NCI-H2081 treated with DMSO at 0.1 percent for 48 hours (cell line): ENCODE measurements at regions not wholly inside any gene's neighbourhood (a gene's known extent, or its start where the extent isn't known, plus 50 kb on each side); places are given as distances from the start of the nearest gene placed in this dataset.

ENCODE experiments used
- DNase-seq: peaks from one replicate; lab custom pipeline; 2025; lab: John Stamatoyannopoulos, UW

- DNase-seq, result no peak
Observed at GRCh38 chr6:100267721-100268123, 197.0 kb downstream of the SIM1 start.

DNA sequence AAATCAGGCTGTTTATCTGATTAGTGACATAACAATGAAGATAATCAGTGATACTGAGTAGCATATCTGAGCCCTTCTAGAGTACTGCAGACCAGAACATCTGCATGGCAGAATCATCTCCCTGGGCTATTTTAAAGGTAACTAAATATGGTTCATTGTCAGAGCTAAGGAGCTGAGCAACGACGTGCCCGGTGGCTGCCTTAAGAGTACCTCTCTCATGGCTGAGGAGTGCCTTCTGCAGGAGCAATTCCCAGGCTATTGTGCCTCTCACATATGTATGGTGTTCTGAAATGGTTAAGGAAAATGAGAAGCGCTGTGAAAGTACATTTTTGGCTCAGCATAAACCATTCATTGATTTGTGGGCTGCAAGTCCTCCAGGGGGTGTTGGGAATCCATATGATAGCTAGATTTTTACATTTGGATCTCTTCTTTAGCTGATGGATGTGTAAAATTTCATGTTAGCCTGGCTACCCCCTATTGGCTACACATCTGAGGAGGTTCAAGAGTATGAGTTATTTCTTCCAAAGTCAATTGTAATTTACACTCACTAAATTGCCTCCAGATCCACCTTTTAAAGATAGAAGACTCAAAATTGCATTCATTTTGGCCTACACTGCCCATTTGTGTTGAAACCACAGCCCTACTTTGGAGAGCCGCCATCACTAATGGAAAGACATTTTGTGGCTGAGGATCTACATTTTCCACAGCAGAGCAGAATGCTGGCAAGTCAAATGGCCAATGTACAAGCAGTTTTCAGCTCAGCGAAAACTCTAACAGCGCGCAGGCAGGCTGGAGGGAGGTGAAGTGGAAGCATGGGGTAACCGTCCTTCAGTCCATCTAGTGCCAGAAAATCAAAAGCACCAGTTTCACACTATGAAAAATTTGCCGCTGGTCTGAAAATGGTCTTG, 198.0 kb downstream of the SIM1 start:
- no peak for DNase-seq

DNA sequence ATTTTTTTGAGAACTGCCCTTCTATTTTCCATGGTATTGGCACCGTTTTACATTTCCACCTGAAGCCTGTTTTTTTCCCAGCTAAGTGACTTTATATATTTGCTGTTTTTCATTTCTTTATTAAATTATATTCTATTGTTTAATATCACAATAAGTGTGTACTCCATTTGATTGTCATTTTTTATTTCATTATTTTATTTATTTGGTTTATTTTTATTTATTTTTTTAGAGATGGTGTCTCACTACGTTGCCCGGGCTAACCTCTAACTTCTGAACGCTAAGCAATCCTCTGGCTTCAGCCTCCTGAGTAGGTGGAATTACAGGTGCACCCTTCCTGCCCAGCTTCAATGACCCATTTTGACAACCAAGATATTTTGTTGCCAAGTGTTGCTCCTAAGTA, 202.6 kb downstream of the SIM1 start:
- DNase-seq, result no peak

DNA sequence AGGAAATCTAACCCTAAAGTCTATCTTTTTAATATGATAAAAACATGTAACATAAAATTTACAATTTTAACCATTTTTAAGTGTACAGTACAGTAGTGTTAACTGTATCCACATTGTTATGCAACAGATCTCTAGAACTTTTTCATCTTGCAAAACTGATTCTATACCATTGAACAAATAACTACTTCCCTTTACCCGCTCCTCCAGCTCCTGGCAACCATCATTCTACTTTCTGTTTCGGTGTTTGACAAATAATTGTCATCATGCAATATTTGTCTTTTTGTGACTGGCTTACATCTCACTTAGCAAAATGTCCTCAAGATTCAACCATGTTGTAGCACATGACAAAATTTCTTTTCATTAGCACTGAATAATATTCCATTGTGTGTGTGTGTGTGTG, 203.2 kb downstream of the SIM1 start:
- no peak for DNase-seq

DNA sequence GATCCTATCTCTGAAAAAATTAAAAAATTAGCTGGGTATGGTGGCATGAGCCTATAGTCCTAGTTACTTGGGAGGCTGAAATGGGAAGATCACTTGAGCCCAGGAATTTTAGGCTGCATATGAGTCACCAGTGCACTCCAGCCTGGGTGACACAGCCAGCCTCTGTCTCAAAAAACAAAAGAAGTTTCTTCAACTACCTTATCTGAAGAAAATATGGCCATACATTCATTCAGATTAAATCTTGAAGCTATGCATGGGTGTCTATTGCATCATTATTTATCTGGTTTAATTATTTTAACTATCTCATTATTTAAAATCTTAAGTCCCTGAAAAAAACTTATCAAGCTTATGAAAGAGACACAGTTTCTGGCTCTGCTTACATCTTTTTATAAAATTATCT, 204.1 kb downstream of the SIM1 start:
- no peak for DNase-seq

- DNase-seq, result no peak
Observed at GRCh38 chr6:100259865-100260264, 204.9 kb downstream of the SIM1 start.

- DNase-seq, result no peak
Observed at GRCh38 chr6:100258752-100259151, 206.0 kb downstream of the SIM1 start.

DNA sequence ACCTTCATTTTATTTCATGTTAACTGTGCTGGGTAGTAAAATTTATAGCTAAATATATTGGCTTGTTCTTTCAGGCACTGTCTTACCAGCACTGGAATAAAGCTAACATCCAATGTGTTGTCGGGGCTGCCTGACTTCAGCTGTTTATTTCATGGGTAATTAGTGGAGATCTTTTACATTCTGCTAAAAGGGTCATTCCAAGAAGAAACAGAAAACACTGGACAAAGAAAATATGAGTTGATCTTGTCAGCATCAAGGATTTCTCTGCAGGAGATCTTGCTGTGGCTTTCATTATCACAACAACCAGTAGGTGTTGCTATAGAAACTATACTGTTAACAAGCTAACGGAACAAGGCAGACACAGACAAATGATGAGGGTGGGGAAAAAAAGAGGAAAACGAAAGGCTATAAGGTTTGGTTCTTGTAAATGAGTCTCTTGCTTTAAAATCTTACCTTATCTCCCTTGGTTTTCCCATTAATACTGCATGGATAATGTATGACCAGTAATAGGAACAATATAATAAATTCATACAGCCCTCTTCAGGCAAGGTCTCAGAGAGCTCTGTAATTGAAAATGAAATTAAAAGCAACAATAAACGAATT, 206.8 kb downstream of the SIM1 start:
- DNase-seq, result no peak

DNA sequence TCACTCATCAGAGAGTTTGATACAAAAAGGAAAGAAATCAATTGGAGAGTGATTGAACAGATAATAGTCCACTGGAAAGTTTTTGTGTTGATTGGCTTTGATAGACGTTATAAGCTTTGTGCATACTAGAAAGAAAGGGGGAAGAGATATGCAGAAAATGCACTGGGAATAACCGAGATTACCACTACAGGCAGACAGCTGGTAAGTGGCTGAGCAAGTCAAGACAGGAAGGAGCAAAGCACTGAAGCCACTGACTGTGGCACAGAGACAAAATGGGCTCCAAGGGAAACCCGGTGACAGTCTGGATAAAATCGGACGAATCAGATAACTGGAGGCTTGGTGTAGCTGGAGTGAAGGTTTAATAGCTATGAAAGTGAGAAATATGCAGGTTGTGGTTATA, 209.0 kb downstream of the SIM1 start:
- DNase-seq, result no peak

- no peak for DNase-seq
Observed at GRCh38 chr6:100247123-100247522, 217.6 kb downstream of the SIM1 start.

DNA sequence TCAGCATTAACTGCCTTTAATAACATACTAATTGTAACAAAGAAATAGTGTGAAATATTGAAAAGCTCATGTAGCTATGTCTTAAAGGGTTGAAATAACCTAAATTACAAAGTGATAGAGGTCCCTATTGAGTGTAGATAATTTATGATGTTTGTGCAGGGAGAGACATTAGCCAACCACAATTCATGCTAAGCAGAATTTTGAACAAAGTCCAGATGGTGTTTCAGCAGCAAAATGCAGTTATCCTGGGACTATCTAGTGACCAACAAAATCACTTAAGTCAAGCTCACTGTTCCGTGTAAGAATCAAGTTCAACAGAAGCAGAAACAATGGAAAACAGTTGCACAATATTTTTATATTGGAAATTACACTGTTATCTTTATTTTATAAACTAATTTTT, 218.5 kb downstream of the SIM1 start:
- DNase-seq, result no peak

GRCh38 chr6:100240798-100241197, 223.9 kb downstream of the SIM1 start:
- DNase-seq, result no peak

DNA sequence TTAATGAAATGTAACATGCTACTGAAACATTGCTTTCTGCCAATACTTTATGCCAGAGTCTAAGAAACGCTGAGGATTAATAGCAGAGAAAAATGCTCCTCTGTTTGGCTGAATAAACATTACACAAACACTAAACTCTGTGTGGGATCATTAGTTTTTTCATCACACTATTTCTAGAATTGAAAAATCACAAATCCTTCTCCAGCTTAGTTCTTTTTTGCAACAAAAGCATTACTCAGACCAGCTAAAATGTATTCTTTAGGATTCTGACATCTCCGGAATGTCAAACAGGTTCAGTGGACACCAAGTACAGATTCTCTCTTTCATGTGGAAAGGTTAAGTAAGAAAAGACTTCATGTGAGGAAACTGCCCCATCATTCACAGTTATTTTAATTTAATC, 226.9 kb downstream of the SIM1 start:
- DNase-seq, result no peak

DNA sequence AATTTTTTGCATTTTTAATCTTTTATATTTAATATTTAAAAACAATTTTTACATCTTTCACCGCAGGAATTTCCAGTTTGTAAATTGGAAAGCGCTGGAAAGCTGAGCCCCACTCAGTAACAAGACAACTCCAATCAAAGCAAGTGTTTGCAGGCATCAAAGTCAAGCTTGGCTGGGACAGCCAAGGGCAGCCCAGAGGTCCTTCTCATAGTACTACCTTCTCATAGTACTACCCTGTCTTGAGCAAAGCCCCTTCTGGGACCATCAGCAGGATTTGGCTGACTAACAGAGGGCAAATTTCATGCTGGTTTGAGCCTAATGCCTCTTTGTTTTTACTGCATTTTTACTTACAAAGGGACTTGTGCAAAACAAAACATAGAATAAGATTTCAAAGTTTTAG, 228.3 kb downstream of the SIM1 start:
- no peak for DNase-seq

DNA sequence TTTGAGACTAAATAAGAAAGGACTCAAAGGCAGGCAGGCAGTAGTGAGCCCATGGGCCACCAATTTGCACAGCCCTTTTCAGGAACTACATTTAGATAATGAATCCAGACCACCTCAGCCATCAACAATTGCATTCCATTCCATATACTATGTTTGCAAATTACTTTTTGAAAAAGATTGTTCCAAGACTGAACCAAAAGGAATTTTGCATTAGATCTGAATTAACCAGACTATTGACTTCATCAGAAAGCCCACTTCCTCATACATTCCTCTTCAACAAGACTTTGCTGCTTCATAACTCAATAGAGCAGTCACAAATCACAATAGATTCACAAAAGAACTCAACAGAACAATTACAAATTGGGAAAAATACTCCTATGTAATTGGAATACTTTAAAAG, 229.1 kb downstream of the SIM1 start:
- DNase-seq, result no peak

DNA sequence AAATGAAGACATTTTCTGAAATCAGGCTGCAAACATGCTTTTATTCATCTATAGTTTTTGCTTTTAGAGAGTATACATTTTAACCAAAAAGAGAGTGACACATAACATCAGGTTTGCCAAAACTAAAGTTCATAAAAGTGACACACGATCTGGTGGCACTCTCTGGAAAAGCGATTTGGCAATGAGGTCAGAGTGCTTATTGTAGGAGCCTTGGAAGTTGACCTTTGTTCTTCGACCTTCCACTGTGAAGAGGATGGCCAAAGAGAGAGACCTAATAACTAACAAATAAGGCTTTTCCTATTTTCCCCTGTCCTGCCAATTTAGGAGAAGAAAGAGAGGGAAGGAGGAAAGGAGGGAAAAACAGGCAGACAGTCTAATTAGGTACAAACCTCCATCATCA, 230.1 kb downstream of the SIM1 start:
- DNase-seq, result no peak

- no peak for DNase-seq
Observed at GRCh38 chr6:100232781-100233573, 231.7 kb downstream of the SIM1 start.

GRCh38 chr6:100230953-100231316, 233.8 kb downstream of the SIM1 start:
- DNase-seq, result no peak

DNA sequence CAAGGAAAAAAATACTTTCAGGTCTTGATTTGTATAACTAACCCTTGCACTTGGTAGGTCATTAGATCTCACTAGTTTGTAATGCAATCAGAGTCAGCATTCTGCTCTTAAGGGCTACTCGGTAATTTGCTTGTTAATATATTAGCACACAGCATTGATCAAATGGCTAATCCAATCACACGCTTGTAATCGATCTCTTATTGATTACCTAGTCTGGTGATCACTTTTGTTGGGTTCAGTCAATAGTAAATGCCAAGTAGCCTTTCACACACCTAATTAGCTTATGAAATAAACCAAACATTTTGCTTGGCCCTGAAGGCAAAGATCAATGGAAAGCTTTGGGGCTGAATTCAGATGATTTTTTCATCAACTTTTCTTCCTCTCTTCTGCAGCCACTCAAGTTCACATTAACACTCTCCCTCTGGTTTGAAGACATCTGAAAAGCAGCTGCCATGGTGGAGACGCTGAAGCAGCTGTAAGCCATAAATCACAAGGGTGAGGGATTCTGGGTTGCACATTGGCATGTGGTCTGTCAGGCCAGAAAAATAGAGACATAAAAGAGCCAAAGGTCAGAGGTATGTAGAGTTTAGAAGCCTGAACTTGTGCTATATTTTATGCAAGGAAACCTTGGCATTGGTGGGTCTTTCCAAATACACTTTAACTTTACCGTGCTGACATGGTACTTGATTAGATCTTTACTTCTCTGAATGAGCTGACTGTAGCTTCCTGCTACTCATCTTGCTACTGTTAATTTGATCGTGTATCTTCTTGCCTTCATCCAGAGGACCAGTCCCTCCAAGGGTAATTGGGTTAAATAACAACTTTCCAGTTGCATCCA, 234.4 kb downstream of the SIM1 start:
- no peak for DNase-seq

DNA sequence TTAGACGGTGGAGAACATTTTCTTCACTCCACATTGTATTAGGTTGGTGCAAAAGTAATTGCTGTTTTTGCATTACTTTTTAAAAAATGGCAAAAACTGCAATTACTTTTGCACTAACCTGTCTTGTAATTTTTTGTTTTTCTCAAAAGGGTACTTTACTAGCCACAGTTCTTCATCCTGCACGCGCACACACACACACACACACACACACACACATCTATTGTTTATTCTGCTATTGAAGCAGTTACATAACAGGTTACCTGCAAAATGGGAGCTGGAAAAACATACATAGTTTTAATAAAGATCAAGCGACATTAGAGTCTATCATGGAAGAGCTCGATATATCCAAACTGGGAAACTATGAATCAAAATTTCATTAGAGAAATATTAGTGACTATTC, 235.2 kb downstream of the SIM1 start:
- no peak for DNase-seq

DNA sequence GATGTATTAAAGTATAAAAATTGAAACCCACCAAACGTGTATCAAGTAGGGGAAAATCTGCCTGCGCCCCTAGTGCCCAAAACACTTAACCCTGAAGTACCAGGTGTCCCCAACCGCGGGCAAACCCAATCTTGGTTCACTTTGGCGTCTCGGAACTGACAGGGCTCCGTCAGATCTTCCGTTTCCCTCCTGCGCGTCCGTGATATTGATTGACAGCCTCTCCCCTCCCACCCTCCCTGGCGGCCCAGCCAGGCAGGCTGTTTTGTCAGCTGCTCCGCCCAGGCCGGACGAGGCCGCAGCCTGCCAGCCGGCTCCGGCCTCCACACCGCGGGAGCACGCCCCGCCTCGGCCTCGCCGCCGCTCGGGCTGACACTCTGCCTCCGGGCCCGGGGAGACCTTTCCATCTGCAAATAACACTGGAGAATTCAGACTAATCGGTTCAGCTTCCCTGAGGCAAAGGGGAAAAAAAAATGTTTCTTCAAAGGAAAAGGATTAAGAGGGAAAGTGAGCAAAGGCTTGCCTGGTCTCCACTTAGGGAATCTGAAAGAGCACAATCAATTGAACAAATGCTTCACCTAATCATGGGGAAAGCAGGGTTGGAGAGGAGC, 234.9 kb upstream of the MCHR2 start:
- no peak for DNase-seq

DNA sequence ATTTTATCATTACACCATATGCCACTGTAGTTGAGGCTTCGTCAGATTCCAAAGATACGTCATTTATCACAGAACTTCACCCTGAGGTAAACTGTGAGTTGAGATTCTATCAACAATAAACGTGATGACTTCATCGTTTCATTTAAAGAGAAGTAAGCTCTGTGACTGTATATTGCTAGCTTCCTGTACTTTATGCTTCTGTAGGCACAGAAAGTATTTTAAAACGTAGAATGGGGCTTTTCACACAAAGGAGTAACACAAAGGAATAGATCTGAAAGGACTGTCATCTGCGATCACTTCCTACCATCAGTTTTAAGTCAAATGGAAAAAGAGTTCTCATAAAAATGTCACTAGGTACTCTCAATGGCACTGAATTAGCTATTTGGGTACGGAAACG, 234.4 kb upstream of the MCHR2 start:
- no peak for DNase-seq
